PFSK-1 (cell line): ENCODE measurements at regions not wholly inside any gene's neighbourhood (a gene's known extent, or its start where the extent isn't known, plus 50 kb on each side); places are given as distances from the start of the nearest gene placed in this dataset.

Experiments
- SIN3A ChIP-seq: IDR thresholded peaks from 2 replicates; pipeline ENCODE4 v1.6.1; 2012; ENCODE audit warnings: mild to moderate bottlenecking, low read length, moderate library complexity, borderline replicate concordance; ENCODE audit not compliant: insufficient read depth
- TF ChIP-seq, protein P1 (sequence below), 2 experiments: IDR thresholded peaks; 2 replicates each; pipeline versions ENCODE4 v1.6.1 to v1.8.0; 2011 to 2012; ENCODE audit warnings: low read depth in 2 of 2, low read length in 2 of 2, control low read depth in 1 of 2, inconsistent platforms in 1 of 2, mild to moderate bottlenecking in 1 of 2, moderate library complexity in 1 of 2; ENCODE audit not compliant: insufficient read depth in 1 of 2

DNA sequence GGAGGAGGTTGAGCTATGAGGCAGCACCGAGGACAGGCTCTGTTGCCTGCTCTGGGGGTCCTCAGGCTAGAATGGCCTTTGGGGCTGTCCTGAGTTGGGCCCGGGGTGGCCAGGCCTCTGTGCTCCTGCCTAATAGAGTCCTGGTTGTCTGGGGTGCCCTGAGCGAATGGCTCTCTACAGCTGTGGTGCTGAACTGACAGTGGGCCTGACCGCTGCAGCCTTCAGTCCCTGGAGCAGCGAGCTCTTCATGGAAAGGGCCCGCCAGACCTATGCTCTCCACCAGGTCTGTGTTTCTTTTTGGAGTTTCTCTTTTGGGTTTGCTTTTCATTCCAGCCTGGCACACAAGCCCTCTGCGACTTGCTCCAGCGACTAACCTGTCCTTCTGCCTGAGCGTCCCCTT is 679.0 kb upstream of the RAB6C start:
- TF ChIP-seq, protein P1, sequence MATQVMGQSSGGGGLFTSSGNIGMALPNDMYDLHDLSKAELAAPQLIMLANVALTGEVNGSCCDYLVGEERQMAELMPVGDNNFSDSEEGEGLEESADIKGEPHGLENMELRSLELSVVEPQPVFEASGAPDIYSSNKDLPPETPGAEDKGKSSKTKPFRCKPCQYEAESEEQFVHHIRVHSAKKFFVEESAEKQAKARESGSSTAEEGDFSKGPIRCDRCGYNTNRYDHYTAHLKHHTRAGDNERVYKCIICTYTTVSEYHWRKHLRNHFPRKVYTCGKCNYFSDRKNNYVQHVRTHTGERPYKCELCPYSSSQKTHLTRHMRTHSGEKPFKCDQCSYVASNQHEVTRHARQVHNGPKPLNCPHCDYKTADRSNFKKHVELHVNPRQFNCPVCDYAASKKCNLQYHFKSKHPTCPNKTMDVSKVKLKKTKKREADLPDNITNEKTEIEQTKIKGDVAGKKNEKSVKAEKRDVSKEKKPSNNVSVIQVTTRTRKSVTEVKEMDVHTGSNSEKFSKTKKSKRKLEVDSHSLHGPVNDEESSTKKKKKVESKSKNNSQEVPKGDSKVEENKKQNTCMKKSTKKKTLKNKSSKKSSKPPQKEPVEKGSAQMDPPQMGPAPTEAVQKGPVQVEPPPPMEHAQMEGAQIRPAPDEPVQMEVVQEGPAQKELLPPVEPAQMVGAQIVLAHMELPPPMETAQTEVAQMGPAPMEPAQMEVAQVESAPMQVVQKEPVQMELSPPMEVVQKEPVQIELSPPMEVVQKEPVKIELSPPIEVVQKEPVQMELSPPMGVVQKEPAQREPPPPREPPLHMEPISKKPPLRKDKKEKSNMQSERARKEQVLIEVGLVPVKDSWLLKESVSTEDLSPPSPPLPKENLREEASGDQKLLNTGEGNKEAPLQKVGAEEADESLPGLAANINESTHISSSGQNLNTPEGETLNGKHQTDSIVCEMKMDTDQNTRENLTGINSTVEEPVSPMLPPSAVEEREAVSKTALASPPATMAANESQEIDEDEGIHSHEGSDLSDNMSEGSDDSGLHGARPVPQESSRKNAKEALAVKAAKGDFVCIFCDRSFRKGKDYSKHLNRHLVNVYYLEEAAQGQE (IDR thresholded peaks at IDR 0.05; ENCODE audit: insufficient read depth in 1 of 2, low read depth in 2 of 2, low read length in 2 of 2), result no peak
- TF ChIP-seq SIN3A, result no peak
